ENCODE measurements at regions not wholly inside any gene's neighbourhood (a gene's known extent, or its start where the extent isn't known, plus 50 kb on each side); places are given as distances from the start of the nearest gene placed in this dataset.
"Not testable (repeated sequence)": the region's sequence is repeated elsewhere in the genome, so short reads cannot be mapped to it uniquely, and the experiment has no call there.

DNA sequence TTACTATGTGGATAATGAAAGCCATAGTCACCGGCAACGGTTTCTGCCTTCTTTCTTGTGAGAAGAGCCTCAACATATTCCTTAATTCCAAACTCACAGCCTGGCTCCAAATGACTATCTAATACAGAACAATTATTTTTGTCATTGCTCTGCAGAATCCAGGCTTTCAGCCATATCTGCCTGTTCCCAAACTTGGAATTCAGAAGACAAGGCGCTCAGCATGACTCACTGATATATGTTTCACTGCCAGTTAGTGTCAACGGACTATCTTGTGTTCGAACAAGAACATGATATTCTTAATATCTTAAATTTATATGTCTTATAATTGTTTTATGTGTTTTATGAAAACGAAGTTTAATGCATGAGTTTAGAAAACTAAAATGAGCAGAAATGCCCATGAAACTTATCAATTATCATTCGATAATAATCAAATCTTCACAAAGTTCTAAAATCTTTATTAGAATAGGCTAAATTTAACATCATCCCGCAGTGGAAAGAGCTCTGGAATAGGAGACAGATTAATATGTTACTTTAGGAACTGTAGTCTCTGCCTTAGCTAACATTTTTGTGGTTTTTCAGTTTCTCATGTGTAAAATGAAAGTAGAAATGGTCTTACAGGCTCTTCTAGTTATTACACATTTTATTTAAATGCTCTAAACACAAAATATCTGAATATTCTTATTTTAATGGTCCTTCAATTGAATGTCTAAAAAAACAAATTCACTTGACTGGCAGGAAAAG lies 669.3 kb upstream of the GJE1 start:
- TF ChIP-seq POLR2AphosphoS5 (IDR thresholded peaks at IDR 0.05) (no peak), POLR2A (IDR thresholded peaks at IDR 0.05) (no peak), EP300 (IDR thresholded peaks at IDR 0.05) (no peak)
- TF ChIP-seq, protein P1, sequence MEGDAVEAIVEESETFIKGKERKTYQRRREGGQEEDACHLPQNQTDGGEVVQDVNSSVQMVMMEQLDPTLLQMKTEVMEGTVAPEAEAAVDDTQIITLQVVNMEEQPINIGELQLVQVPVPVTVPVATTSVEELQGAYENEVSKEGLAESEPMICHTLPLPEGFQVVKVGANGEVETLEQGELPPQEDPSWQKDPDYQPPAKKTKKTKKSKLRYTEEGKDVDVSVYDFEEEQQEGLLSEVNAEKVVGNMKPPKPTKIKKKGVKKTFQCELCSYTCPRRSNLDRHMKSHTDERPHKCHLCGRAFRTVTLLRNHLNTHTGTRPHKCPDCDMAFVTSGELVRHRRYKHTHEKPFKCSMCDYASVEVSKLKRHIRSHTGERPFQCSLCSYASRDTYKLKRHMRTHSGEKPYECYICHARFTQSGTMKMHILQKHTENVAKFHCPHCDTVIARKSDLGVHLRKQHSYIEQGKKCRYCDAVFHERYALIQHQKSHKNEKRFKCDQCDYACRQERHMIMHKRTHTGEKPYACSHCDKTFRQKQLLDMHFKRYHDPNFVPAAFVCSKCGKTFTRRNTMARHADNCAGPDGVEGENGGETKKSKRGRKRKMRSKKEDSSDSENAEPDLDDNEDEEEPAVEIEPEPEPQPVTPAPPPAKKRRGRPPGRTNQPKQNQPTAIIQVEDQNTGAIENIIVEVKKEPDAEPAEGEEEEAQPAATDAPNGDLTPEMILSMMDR (IDR thresholded peaks at IDR 0.05) = no peak
- Histone ChIP-seq H3K27ac (peak overlapping the region; percentile 68), H3K4me1 (no peaks in the 10 kb centered on the region), H3K36me3 (no peaks in the 10 kb centered on the region), H3K9me3 (no peaks in the 10 kb centered on the region), H3K4me3 (no peak overlapping the region), H3K27me3 (no peaks in the 10 kb centered on the region)
- DNase-seq (ENCODE audit: low spot score in 2 of 2) = no peak
- 57% methylated on average over 8 of the region's 8 CpGs for WGBS

DNA sequence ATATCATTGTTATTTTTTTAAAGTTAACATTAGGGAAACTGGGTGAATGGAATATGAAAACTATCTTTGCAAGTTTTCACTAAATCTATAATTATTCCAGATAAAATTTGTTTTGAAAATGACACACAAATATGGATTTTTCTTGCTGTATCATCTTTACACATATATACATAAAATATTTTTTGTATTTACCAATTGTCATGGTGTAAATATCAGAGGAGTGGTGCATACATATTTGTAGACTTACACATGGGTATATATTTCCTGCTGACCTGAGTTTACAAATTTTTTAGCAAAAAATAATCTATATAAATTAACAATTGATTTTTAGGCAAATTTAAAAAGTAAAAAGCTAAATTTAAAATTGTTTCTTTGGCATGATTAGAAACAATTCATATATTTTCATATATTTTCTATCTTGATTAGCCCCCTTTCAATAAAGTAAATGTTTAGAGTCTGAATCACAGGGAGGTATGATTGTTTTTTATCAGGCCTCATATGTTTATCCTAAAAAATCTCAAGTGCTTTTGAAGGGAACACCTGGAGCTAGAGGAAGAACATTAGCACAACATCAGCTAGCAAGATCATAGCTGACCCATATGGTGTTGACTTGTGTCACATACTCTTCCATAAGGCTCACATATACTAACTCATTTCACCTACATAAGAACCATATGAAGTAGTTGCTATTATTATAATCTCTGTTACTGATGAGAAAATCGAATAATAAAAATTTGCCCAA lies 671.8 kb upstream of the GJE1 start:
- 97% methylated on average over 1 of the region's 1 CpG for WGBS

DNA sequence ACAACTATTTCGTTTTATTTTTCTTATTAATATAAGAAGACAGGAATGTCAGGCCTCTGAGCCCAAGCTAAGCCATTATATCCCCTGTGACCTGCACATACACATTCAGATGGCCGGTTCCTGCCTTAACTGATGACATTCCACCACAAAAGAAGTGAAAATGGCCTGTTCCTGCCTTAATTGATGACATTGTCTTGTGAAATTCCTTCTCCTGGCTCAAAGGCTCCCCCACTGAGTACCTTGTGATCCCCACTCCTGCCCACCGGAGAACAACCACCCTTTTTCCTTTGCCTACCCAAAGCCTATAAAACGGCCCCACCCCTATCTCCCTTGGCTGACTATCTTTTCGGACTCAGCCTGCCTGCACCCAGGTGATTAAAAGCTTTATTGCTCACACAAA lies 672.5 kb upstream of the GJE1 start:
- H3K27ac ChIP-seq = not testable (repeated sequence)

More for the DNA sequence above, 671.8 kb upstream of the GJE1 start:
- Histone ChIP-seq H3K4me3 (no peak overlapping the region), H3K9me3 (no peaks in the 10 kb centered on the region), H3K4me1 (no peaks in the 10 kb centered on the region), H3K36me3 (no peaks in the 10 kb centered on the region), H3K27me3 (no peaks in the 10 kb centered on the region), H3K27ac (no peak overlapping the region)
- no peak for DNase-seq (ENCODE audit: low spot score in 2 of 2)
- TF ChIP-seq, protein P1 (IDR thresholded peaks at IDR 0.05) = no peak
- TF ChIP-seq EP300 (IDR thresholded peaks at IDR 0.05) (no peak), POLR2A (IDR thresholded peaks at IDR 0.05) (no peak), POLR2AphosphoS5 (IDR thresholded peaks at IDR 0.05) (no peak)

DNA sequence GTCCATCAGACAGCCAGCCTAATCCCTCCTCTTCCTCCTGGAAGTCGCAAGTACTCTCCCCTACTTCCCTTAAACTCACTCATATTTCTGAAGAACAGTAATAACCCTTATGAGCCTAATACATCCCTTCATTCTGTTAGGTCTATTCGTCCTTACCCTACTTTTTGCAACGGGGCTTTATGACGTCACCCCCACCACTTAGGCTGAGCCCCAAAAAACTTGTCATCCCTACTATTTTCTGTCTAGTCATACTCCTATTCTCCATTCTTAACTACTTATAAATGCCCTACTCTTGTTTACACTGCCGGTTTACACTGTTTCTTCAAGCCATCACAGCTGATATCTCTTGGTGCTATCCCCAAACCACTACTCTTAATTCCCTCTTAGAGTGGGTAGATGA lies 674.7 kb upstream of the GJE1 start:
- H3K27ac ChIP-seq; H3K36me3 ChIP-seq; H3K4me1 ChIP-seq; H3K4me3 ChIP-seq; DNase-seq (ENCODE audit: low spot score in 2 of 2); H3K9me3 ChIP-seq; H3K27me3 ChIP-seq: not testable (repeated sequence)
- 91% methylated on average over 5 of the region's 5 CpGs for WGBS

More for the DNA sequence above, 672.5 kb upstream of the GJE1 start:
- H3K9me3 ChIP-seq; H3K27me3 ChIP-seq; H3K36me3 ChIP-seq; DNase-seq (ENCODE audit: low spot score in 2 of 2); H3K4me3 ChIP-seq; H3K4me1 ChIP-seq: not testable (repeated sequence)
- WGBS = 82% methylated on average over 5 of the region's 5 CpGs

DNA sequence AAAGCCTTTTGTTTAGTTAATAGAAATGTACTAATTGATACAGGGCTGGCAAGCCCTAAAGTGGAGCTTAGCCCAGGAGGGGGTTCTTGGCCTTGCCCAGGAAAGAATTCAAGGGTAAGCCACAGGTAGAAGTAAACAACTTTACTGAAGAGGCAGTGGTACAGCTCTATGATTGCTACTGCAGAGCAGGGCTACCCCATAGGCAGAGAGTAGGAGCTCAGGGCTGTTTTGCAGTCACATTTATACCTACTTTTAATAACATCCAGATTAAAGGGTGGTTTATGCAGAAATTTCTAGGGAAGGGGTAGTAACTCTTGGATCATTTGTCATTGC lies 680.4 kb upstream of the GJE1 start:
- Histone ChIP-seq H3K27me3 (no peaks in the 10 kb centered on the region), H3K36me3 (no peaks in the 10 kb centered on the region), H3K4me3 (no peak overlapping the region), H3K4me1 (no peaks in the 10 kb centered on the region), H3K27ac (no peak overlapping the region), H3K9me3 (no peaks in the 10 kb centered on the region)
- no peak for DNase-seq (ENCODE audit: low spot score in 2 of 2)
- no peak for TF ChIP-seq EP300 (IDR thresholded peaks at IDR 0.05)
- no peak for TF ChIP-seq POLR2AphosphoS5 (IDR thresholded peaks at IDR 0.05)

DNA sequence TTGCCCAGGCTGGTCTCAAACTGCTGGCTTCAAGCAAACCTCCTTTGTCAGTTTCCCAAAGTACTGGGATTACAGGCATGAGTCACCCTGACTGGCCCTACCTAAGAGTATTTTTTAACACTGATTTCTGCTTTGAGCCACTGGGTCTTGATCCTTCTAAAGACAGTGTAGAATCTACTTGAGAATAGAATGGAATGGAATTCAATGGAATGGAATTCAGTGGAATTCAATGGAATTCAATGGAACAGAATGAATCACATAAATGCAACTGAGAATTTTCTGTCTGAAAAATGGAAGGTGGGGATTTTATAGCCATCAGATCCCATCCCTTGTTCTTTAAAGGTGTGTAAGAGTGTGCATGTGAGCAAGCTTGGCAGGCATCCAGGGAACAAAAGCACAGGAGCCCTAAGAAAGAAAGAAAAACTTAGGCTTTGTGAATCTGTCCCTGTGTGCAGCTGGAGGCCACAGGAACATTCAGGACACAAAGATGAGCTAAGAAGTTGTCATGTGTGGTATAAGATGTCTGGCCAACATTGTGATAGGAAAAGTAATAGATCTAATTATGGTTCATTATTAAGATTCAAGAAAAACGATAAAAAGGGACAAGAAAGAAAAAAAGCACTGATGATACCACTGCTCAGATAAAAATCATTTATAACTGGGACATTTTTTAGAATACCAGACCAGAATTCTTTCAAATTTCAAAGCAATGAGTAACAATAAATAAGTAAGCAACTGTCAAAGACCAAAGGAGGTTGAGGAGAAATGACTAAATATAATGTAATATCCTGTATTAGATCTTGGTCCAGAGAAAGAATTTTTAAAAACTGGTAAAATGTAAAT lies 681.0 kb upstream of the GJE1 start:
- H3K27me3 ChIP-seq = no peaks in the 10 kb centered on the region
- TF ChIP-seq, protein P1 (IDR thresholded peaks at IDR 0.05) = no peak
- TF ChIP-seq POLR2AphosphoS5 (IDR thresholded peaks at IDR 0.05) = no peak
- no peak for TF ChIP-seq POLR2A (IDR thresholded peaks at IDR 0.05)
- TF ChIP-seq EP300 (IDR thresholded peaks at IDR 0.05) = no peak
- no peaks in the 10 kb centered on the region for H3K36me3 ChIP-seq
- H3K9me3 ChIP-seq = no peaks in the 10 kb centered on the region
- H3K27ac ChIP-seq = no peak overlapping the region
- no peaks in the 10 kb centered on the region for H3K4me1 ChIP-seq
- no peak for DNase-seq (ENCODE audit: low spot score in 2 of 2)
- whole genome bisulfite sequencing = 68% methylated on average over 1 of the region's 1 CpG
- H3K4me3 ChIP-seq = no peak overlapping the region
